ENCODE measurements at regions not wholly inside any gene's neighbourhood (a gene's known extent, or its start where the extent isn't known, plus 50 kb on each side); places are given as distances from the start of the nearest gene placed in this dataset.

GRCh38 chr12:5258926-5259325, 173.0 kb upstream of the NTF3 start:
- TF ChIP-seq, protein P1, sequence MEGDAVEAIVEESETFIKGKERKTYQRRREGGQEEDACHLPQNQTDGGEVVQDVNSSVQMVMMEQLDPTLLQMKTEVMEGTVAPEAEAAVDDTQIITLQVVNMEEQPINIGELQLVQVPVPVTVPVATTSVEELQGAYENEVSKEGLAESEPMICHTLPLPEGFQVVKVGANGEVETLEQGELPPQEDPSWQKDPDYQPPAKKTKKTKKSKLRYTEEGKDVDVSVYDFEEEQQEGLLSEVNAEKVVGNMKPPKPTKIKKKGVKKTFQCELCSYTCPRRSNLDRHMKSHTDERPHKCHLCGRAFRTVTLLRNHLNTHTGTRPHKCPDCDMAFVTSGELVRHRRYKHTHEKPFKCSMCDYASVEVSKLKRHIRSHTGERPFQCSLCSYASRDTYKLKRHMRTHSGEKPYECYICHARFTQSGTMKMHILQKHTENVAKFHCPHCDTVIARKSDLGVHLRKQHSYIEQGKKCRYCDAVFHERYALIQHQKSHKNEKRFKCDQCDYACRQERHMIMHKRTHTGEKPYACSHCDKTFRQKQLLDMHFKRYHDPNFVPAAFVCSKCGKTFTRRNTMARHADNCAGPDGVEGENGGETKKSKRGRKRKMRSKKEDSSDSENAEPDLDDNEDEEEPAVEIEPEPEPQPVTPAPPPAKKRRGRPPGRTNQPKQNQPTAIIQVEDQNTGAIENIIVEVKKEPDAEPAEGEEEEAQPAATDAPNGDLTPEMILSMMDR (conservative IDR thresholded peaks at IDR 0.05), result no peak
- Mint-ChIP-seq H3K9me3 (peaks cover under 1% of the 10 kb centered on the region), H3K36me3 (ENCODE audit: low read depth) (no peaks in the 10 kb centered on the region), H3K27me3 (ENCODE audit: low read depth) (peaks cover 3% of the 10 kb centered on the region), H3K4me3 (no peak overlapping the region), H3K4me1 (no peaks in the 10 kb centered on the region), H3K27ac (ENCODE audit: unreplicated experiment) (no peak overlapping the region)
- DNase-seq (ENCODE audit: low read depth, low spot score), result no peak

DNA sequence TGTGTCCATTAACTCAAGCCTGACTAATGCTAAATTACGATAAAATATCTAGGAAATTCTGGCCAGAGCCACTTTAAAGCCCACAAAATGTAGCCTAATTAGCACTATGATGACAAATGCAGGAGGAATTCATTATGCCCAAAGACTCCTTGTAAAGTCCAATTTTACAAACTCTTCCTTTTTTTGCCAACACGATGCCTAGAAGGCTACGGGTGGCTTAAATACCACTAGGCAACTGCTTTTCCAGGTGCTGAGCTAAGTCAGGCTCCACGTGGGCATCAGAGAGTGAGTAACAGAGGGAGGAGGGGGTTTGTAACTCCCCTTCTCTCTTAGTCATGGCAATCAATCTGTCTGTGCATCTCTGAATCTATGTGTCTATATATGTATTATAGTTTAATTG, 172.4 kb upstream of the NTF3 start:
- Mint-ChIP-seq H3K27me3 (ENCODE audit: low read depth) (peaks cover 3% of the 10 kb centered on the region), H3K4me3 (no peak overlapping the region), H3K27ac (ENCODE audit: unreplicated experiment) (no peak overlapping the region), H3K4me1 (no peaks in the 10 kb centered on the region), H3K36me3 (ENCODE audit: low read depth) (no peaks in the 10 kb centered on the region), H3K9me3 (peaks cover 2% of the 10 kb centered on the region)
- no peak for DNase-seq (ENCODE audit: low read depth, low spot score)
- TF ChIP-seq, protein P1 (conservative IDR thresholded peaks at IDR 0.05), result no peak

GRCh38 chr12:5260086-5260485, 171.8 kb upstream of the NTF3 start:
- Mint-ChIP-seq H3K4me3 (no peak overlapping the region), H3K27ac (ENCODE audit: unreplicated experiment) (no peak overlapping the region), H3K9me3 (peaks cover 2% of the 10 kb centered on the region), H3K4me1 (no peaks in the 10 kb centered on the region), H3K36me3 (ENCODE audit: low read depth) (no peaks in the 10 kb centered on the region), H3K27me3 (ENCODE audit: low read depth) (peaks cover 3% of the 10 kb centered on the region)
- TF ChIP-seq, protein P1 (conservative IDR thresholded peaks at IDR 0.05), result no peak
- DNase-seq (ENCODE audit: low read depth, low spot score), result no peak

DNA sequence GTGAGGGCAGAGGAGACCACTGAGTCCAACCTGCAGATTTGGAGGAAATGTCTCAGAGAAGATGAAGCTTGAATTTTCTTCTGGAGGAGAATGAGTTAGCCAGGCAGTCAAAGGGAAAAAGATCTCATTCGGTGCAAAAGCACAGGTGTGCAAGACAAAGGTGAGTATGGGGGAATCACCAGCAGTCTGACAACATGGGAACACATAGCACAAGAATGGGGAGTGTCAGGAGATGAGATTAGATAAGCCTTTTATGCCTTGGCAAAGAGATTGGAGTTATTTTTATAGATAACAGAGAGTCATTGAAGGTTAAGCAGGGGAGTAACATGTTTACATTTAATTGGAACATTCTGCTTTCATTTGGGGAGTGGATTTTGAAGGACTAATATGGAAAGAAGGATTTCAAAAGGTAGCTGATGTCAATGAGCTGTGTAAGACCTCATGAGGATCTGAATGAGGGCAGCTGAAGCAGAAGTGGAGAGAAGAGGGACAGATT, 171.3 kb upstream of the NTF3 start:
- H3K36me3 Mint-ChIP-seq (ENCODE audit: low read depth), result no peaks in the 10 kb centered on the region
- H3K4me1 Mint-ChIP-seq, result no peaks in the 10 kb centered on the region
- DNase-seq (ENCODE audit: low read depth, low spot score), result no peak
- no peak overlapping the region for H3K4me3 Mint-ChIP-seq
- no peak overlapping the region for H3K27ac Mint-ChIP-seq (ENCODE audit: unreplicated experiment)
- TF ChIP-seq, protein P1 (conservative IDR thresholded peaks at IDR 0.05), result no peak
- peaks cover 3% of the 10 kb centered on the region for H3K27me3 Mint-ChIP-seq (ENCODE audit: low read depth)
- peaks cover 2% of the 10 kb centered on the region for H3K9me3 Mint-ChIP-seq

GRCh38 chr12:5262450-5262849, 169.5 kb upstream of the NTF3 start:
- peaks cover 2% of the 10 kb centered on the region for H3K9me3 Mint-ChIP-seq
- no peak overlapping the region for H3K4me3 Mint-ChIP-seq
- H3K27me3 Mint-ChIP-seq (ENCODE audit: low read depth), result peaks cover 3% of the 10 kb centered on the region
- no peaks in the 10 kb centered on the region for H3K4me1 Mint-ChIP-seq
- no peak overlapping the region for H3K27ac Mint-ChIP-seq (ENCODE audit: unreplicated experiment)
- DNase-seq (ENCODE audit: low read depth, low spot score), result no peak
- TF ChIP-seq, protein P1 (conservative IDR thresholded peaks at IDR 0.05), result no peak
- no peaks in the 10 kb centered on the region for H3K36me3 Mint-ChIP-seq (ENCODE audit: low read depth)

GRCh38 chr12:5262885-5263284, 169.0 kb upstream of the NTF3 start:
- TF ChIP-seq, protein P1 (conservative IDR thresholded peaks at IDR 0.05), result no peak
- Mint-ChIP-seq H3K4me1 (no peaks in the 10 kb centered on the region), H3K27me3 (ENCODE audit: low read depth) (no peaks in the 10 kb centered on the region), H3K4me3 (no peak overlapping the region), H3K36me3 (ENCODE audit: low read depth) (no peaks in the 10 kb centered on the region), H3K9me3 (peaks cover 2% of the 10 kb centered on the region), H3K27ac (ENCODE audit: unreplicated experiment) (no peak overlapping the region)
- no peak for DNase-seq (ENCODE audit: low read depth, low spot score)
